ENCODE measurements at regions not wholly inside any gene's neighbourhood (a gene's known extent, or its start where the extent isn't known, plus 50 kb on each side); places are given as distances from the start of the nearest gene placed in this dataset.
"Not testable (repeated sequence)": the region's sequence is repeated elsewhere in the genome, so short reads cannot be mapped to it uniquely, and the experiment has no call there.

- not testable (repeated sequence) for TF ChIP-seq CTCF (IDR thresholded peaks at IDR 0.05; ENCODE audit: insufficient read depth, low read length, poor library complexity, severe bottlenecking); EZH2phosphoT487 (conservative IDR thresholded peaks at IDR 0.05; ENCODE audit: low read length)
Observed at GRCh38 chr10:46768515-46769291, 142.5 kb upstream of the PTPN20 start.
